ENCODE measurements at regions not wholly inside any gene's neighbourhood (a gene's known extent, or its start where the extent isn't known, plus 50 kb on each side); places are given as distances from the start of the nearest gene placed in this dataset.
"Not testable (repeated sequence)": the region's sequence is repeated elsewhere in the genome, so short reads cannot be mapped to it uniquely, and the experiment has no call there.

DNA sequence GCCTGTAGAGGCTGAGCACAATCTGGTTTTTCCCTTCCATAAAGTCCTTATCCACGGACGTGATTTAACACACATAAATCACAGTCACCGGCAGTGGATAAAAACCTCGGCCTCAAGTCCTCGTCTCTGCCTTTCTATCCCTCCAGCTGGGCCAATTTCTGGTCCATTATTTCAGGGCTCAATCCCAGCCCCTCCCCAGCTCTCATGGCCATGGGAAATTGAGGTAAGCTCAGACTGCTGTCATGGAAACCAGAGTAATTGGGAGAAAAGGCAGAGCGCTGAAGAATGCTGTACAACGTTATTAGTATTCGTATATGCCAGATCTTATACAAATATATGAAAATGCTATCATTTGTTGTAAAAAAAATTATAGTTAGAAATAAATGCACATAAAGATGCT lies 86.2 kb upstream of the USP29 start:
- no peak for TF ChIP-seq ARNT (IDR thresholded peaks at IDR 0.05)
- TF ChIP-seq, protein P1, sequence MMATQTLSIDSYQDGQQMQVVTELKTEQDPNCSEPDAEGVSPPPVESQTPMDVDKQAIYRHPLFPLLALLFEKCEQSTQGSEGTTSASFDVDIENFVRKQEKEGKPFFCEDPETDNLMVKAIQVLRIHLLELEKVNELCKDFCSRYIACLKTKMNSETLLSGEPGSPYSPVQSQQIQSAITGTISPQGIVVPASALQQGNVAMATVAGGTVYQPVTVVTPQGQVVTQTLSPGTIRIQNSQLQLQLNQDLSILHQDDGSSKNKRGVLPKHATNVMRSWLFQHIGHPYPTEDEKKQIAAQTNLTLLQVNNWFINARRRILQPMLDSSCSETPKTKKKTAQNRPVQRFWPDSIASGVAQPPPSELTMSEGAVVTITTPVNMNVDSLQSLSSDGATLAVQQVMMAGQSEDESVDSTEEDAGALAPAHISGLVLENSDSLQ (IDR thresholded peaks at IDR 0.05): no peak
- no peak for TF ChIP-seq TARDBP (IDR thresholded peaks at IDR 0.05)
- TF ChIP-seq L3MBTL2 (conservative IDR thresholded peaks at IDR 0.05): no peak
- no peak for TF ChIP-seq FOXA1 (IDR thresholded peaks at IDR 0.05)
- TF ChIP-seq HDGF (IDR thresholded peaks at IDR 0.05; ENCODE audit: borderline replicate concordance): no peak
- TF ChIP-seq ELF4 (IDR thresholded peaks at IDR 0.05): no peak
- TF ChIP-seq CTBP1 (IDR thresholded peaks at IDR 0.05; ENCODE audit: borderline replicate concordance): no peak
- TF ChIP-seq LEF1 (IDR thresholded peaks at IDR 0.05; ENCODE audit: borderline replicate concordance): no peak
- no peak for TF ChIP-seq SP1 (IDR thresholded peaks at IDR 0.05)
- TF ChIP-seq FOXM1 (IDR thresholded peaks at IDR 0.05; ENCODE audit: borderline replicate concordance): no peak
- POLR2A ChIA-PET: no interaction called here
- CTCF ChIA-PET: no interaction called here
- DNase-seq (ENCODE audit: extremely low spot score): no peak

DNA sequence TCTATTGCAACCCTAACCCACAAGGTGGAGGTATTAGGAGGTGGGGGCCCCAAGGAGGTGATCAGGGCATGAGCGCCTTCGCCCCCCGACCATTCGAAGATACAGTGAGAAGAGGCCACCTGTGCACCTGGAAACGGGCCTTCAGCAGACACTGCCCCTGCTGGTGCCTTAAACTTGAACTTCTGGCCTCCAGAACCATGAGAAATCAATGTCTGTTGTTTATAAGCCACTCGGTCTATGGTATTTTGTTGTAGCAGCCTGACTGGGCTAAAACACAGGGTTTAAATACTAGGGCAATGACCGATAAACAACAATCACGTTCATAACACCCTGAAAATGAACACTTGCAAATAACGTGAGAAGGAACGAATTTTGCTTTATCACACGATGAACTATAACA lies 85.2 kb upstream of the USP29 start:
- TF ChIP-seq ELF4 (IDR thresholded peaks at IDR 0.05) (no peak), SP1 (IDR thresholded peaks at IDR 0.05) (no peak), FOXK2 (IDR thresholded peaks at IDR 0.05) (no peak), FOXM1 (IDR thresholded peaks at IDR 0.05; ENCODE audit: borderline replicate concordance) (no peak), LEF1 (IDR thresholded peaks at IDR 0.05; ENCODE audit: borderline replicate concordance) (no peak), CTBP1 (IDR thresholded peaks at IDR 0.05; ENCODE audit: borderline replicate concordance) (no peak), NFRKB (IDR thresholded peaks at IDR 0.05) (no peak), HDGF (IDR thresholded peaks at IDR 0.05; ENCODE audit: borderline replicate concordance) (no peak), L3MBTL2 (conservative IDR thresholded peaks at IDR 0.05) (no peak), TARDBP (IDR thresholded peaks at IDR 0.05) (no peak), BHLHE40 (IDR thresholded peaks at IDR 0.05; ENCODE audit: borderline replicate concordance) (no peak), ZNF384 (IDR thresholded peaks at IDR 0.05) (no peak), ARNT (IDR thresholded peaks at IDR 0.05) (no peak), FOXA1 (IDR thresholded peaks at IDR 0.05) (no peak), SUZ12 (IDR thresholded peaks at IDR 0.05) (no peak)
- TF ChIP-seq, protein P1 (IDR thresholded peaks at IDR 0.05): no peak
- CTCF ChIA-PET: no interaction called here
- DNase-seq (ENCODE audit: extremely low spot score): no peak
- POLR2A ChIA-PET: no interaction called here

DNA sequence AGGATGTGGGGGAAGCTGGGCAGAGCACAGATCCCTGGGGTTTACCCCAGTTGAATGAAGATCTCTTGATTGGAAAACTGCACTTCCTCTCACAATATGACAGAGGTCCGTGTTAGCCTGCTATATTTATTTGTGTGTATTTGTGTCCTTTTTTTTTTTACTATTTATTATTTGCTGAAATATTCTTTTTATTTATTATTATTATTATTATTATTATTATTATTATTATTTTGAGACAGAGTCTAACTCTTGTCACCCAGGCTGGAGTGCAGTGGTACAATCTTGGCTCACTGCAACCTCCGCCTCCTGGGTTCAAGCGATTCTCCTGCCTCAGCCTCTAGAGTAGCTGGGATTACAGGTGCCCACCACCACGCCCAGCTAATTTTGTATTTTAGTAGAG lies 84.0 kb upstream of the USP29 start:
- CTCF ChIA-PET; POLR2A ChIA-PET; DNase-seq (ENCODE audit: extremely low spot score): not testable (repeated sequence)

DNA sequence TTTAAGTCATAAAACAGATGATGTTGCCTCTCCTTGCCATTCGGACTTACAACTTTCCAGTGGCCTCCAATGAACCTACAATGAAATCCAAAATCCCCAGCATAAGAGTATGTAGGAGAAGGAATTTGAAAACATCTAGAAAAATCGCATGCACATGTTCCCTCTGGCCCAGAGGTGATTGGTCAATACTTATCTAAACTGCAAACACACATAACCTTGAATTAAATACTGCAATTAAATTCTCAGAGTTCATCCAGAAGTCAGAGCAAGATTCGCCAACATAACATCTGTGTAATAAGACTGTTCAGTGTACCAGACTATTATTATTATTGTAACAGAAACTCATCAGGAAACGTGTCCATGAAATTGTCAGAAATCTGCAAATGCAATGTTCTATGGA lies 82.2 kb upstream of the USP29 start:
- no peak for DNase-seq (ENCODE audit: extremely low spot score)
- TF ChIP-seq HDGF (IDR thresholded peaks at IDR 0.05; ENCODE audit: borderline replicate concordance): no peak
- no peak for TF ChIP-seq NFRKB (IDR thresholded peaks at IDR 0.05)
- no peak for TF ChIP-seq ZNF384 (IDR thresholded peaks at IDR 0.05)
- TF ChIP-seq FOXK2 (IDR thresholded peaks at IDR 0.05): no peak
- CTCF ChIA-PET: no interaction called here
- POLR2A ChIA-PET: no interaction called here

DNA sequence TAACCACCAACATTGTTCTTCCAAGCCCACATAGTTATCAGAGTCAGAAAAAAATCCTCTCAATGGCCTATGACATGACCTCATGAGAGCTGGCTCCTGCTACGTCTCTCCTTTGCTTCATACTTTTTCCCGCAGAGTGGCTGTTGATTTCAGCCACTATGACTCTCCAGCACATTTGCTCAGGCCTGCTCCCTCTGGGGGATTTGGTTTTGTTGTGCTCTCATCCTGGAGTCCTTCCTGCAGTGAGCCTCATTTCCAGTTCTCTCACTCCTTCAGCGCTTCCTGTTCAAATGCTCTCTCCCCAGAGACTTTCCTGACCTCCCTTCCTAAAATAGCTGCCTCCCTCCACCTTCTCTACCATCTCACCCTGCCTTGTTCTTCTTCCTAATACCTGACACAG lies 72.0 kb upstream of the USP29 start:
- TF ChIP-seq FOXA1 (IDR thresholded peaks at IDR 0.05): no peak
- no peak for TF ChIP-seq SUZ12 (IDR thresholded peaks at IDR 0.05)
- TF ChIP-seq, protein P1 (IDR thresholded peaks at IDR 0.05): no peak
- TF ChIP-seq ARNT (IDR thresholded peaks at IDR 0.05): no peak
- no peak for TF ChIP-seq SP1 (IDR thresholded peaks at IDR 0.05)
- no peak for TF ChIP-seq ELF4 (IDR thresholded peaks at IDR 0.05)
- DNase-seq (ENCODE audit: extremely low spot score): no peak
- ChIA-PET POLR2A (no interaction called here), CTCF (no interaction called here)

- TF ChIP-seq LEF1 (IDR thresholded peaks at IDR 0.05; ENCODE audit: borderline replicate concordance) (no peak), ELF4 (IDR thresholded peaks at IDR 0.05) (no peak), ZNF384 (IDR thresholded peaks at IDR 0.05) (no peak), L3MBTL2 (conservative IDR thresholded peaks at IDR 0.05) (no peak), SUZ12 (IDR thresholded peaks at IDR 0.05) (no peak), TARDBP (IDR thresholded peaks at IDR 0.05) (no peak), FOXK2 (IDR thresholded peaks at IDR 0.05) (no peak), HDGF (IDR thresholded peaks at IDR 0.05; ENCODE audit: borderline replicate concordance) (no peak), ARNT (IDR thresholded peaks at IDR 0.05) (no peak), FOXA1 (IDR thresholded peaks at IDR 0.05) (no peak), BHLHE40 (IDR thresholded peaks at IDR 0.05; ENCODE audit: borderline replicate concordance) (no peak), CTBP1 (IDR thresholded peaks at IDR 0.05; ENCODE audit: borderline replicate concordance) (no peak), NFRKB (IDR thresholded peaks at IDR 0.05) (no peak)
- TF ChIP-seq, protein P1 (IDR thresholded peaks at IDR 0.05): no peak
- CTCF ChIA-PET: no interaction called here
- DNase-seq (ENCODE audit: extremely low spot score): no peak
- POLR2A ChIA-PET: no interaction called here
Observed at GRCh38 chr19:57050863-57051262, 68.9 kb upstream of the USP29 start.

GRCh38 chr19:57052081-57052480 lies 67.7 kb upstream of the USP29 start:
- ChIA-PET CTCF (no interaction called here), POLR2A (no interaction called here)
- TF ChIP-seq HDGF (IDR thresholded peaks at IDR 0.05; ENCODE audit: borderline replicate concordance) (no peak), ELF4 (IDR thresholded peaks at IDR 0.05) (no peak), FOXK2 (IDR thresholded peaks at IDR 0.05) (no peak), BHLHE40 (IDR thresholded peaks at IDR 0.05; ENCODE audit: borderline replicate concordance) (no peak), LEF1 (IDR thresholded peaks at IDR 0.05; ENCODE audit: borderline replicate concordance) (no peak), SUZ12 (IDR thresholded peaks at IDR 0.05) (no peak), TARDBP (IDR thresholded peaks at IDR 0.05) (no peak), ARNT (IDR thresholded peaks at IDR 0.05) (no peak), L3MBTL2 (conservative IDR thresholded peaks at IDR 0.05) (no peak), SP1 (IDR thresholded peaks at IDR 0.05) (no peak), FOXM1 (IDR thresholded peaks at IDR 0.05; ENCODE audit: borderline replicate concordance) (no peak), FOXA1 (IDR thresholded peaks at IDR 0.05) (no peak)
- TF ChIP-seq, protein P1 (IDR thresholded peaks at IDR 0.05): no peak
- no peak for DNase-seq (ENCODE audit: extremely low spot score)
